H1 (cell line): ENCODE measurements at regions not wholly inside any gene's neighbourhood (a gene's known extent, or its start where the extent isn't known, plus 50 kb on each side); places are given as distances from the start of the nearest gene placed in this dataset.

Experiments used
- HDAC2 ChIP-seq, 2 experiments: fragments of 300-600 bp in 1 of 2; sonication (generic) in 1 of 2; IDR thresholded peaks; 2 replicates each; pipeline ENCODE4 v1.6.1; 2011 to 2012; ENCODE audit warnings: low read depth in 2 of 2, low read length in 2 of 2, mild to moderate bottlenecking in 2 of 2, moderate library complexity in 2 of 2, borderline replicate concordance in 1 of 2, inconsistent platforms in 1 of 2
- RFX5 ChIP-seq: IDR thresholded peaks from 2 replicates; pipeline ENCODE4 v1.6.1; 2011; ENCODE audit warnings: low read depth, low read length, improper control_type of control experiment, borderline replicate concordance
- TF ChIP-seq, protein P1 (sequence below), 3 experiments: IDR thresholded peaks; 1 replicate in 2 of 3; 2 replicates in 1 of 3; pipeline versions ENCODE4 v1.5.1 to v1.6.1; 2011; ENCODE audit warnings: low read length in 3 of 3, mild to moderate bottlenecking in 3 of 3, inconsistent platforms in 2 of 3, low read depth in 1 of 3, moderate library complexity in 1 of 3; ENCODE audit not compliant: insufficient read depth in 1 of 3; ENCODE audit errors: control extremely low read depth in 1 of 3

- TF ChIP-seq, protein P1, sequence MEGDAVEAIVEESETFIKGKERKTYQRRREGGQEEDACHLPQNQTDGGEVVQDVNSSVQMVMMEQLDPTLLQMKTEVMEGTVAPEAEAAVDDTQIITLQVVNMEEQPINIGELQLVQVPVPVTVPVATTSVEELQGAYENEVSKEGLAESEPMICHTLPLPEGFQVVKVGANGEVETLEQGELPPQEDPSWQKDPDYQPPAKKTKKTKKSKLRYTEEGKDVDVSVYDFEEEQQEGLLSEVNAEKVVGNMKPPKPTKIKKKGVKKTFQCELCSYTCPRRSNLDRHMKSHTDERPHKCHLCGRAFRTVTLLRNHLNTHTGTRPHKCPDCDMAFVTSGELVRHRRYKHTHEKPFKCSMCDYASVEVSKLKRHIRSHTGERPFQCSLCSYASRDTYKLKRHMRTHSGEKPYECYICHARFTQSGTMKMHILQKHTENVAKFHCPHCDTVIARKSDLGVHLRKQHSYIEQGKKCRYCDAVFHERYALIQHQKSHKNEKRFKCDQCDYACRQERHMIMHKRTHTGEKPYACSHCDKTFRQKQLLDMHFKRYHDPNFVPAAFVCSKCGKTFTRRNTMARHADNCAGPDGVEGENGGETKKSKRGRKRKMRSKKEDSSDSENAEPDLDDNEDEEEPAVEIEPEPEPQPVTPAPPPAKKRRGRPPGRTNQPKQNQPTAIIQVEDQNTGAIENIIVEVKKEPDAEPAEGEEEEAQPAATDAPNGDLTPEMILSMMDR (IDR thresholded peaks at IDR 0.05; ENCODE audit: control extremely low read depth in 1 of 3, insufficient read depth in 1 of 3, low read depth in 1 of 3, low read length in 3 of 3): no peak
- TF ChIP-seq RFX5: no peak
- no peak for TF ChIP-seq HDAC2 (IDR thresholded peaks at IDR 0.05; ENCODE audit: borderline replicate concordance in 1 of 2, low read depth in 2 of 2, low read length in 2 of 2)
Measured at GRCh38 chr9:22354699-22355384, 91.8 kb upstream of the DMRTA1 start.
